ENCODE measurements at regions not wholly inside any gene's neighbourhood (a gene's known extent, or its start where the extent isn't known, plus 50 kb on each side); places are given as distances from the start of the nearest gene placed in this dataset.
"Not testable (repeated sequence)": the region's sequence is repeated elsewhere in the genome, so short reads cannot be mapped to it uniquely, and the experiment has no call there.

DNA sequence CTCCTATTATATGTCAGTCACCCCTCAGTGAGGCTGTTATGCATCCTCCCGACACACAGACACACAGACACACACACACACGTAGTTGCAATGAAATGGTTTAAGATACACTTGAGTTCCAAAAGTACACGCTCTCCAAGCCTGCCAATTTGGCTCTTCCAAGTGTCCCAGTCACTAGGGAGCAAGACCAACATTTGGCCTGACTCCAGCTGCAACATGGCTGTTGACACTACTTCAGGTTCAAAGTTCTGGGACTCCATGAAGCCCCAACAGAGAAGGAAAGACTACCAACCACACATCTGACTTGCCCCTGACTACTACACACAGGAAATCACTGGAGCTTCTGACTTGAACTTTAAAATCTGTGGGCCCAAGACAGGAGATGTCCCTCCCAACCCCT lies 128.1 kb upstream of the KCNJ18 start:
- ATAC-seq: no peak
- H3K9ac ChIP-seq (ENCODE audit: control insufficient read depth, insufficient read depth, low read length): no peak overlapping the region
- TF ChIP-seq, protein P1, sequence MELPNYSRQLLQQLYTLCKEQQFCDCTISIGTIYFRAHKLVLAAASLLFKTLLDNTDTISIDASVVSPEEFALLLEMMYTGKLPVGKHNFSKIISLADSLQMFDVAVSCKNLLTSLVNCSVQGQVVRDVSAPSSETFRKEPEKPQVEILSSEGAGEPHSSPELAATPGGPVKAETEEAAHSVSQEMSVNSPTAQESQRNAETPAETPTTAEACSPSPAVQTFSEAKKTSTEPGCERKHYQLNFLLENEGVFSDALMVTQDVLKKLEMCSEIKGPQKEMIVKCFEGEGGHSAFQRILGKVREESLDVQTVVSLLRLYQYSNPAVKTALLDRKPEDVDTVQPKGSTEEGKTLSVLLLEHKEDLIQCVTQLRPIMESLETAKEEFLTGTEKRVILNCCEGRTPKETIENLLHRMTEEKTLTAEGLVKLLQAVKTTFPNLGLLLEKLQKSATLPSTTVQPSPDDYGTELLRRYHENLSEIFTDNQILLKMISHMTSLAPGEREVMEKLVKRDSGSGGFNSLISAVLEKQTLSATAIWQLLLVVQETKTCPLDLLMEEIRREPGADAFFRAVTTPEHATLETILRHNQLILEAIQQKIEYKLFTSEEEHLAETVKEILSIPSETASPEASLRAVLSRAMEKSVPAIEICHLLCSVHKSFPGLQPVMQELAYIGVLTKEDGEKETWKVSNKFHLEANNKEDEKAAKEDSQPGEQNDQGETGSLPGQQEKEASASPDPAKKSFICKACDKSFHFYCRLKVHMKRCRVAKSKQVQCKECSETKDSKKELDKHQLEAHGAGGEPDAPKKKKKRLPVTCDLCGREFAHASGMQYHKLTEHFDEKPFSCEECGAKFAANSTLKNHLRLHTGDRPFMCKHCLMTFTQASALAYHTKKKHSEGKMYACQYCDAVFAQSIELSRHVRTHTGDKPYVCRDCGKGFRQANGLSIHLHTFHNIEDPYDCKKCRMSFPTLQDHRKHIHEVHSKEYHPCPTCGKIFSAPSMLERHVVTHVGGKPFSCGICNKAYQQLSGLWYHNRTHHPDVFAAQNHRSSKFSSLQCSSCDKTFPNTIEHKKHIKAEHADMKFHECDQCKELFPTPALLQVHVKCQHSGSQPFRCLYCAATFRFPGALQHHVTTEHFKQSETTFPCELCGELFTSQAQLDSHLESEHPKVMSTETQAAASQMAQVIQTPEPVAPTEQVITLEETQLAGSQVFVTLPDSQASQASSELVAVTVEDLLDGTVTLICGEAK (IDR thresholded peaks at IDR 0.05; ENCODE audit: borderline replicate concordance): no peak
- CTCF ChIA-PET: no interaction called here
- H2AFZ ChIP-seq (ENCODE audit: control insufficient read depth, low read depth, low read length): no peak overlapping the region
- DNase-seq (ENCODE audit: low read depth, low spot score): no peak
- no peak overlapping the region for H3K27ac ChIP-seq (ENCODE audit: control insufficient read depth, insufficient read depth)
- POLR2A ChIA-PET: no interaction called here
- SMC1A ChIA-PET (ENCODE audit: uncharacterized antibody, unreplicated experiment): no interaction called here
- RAD21 ChIA-PET (ENCODE audit: unreplicated experiment): no interaction called here
- no peak overlapping the region for H3K4me3 ChIP-seq
- H3K36me3 ChIP-seq (ENCODE audit: control insufficient read depth in 2 of 2, insufficient read depth in 2 of 2, low read length in 1 of 2): no peaks in the 10 kb centered on the region
- H4K20me1 ChIP-seq (ENCODE audit: control insufficient read depth, insufficient read depth): no peaks in the 10 kb centered on the region
- no peak for FAIRE-seq
- no TSS peak for BruUV-seq (replicated peaks)
- no peaks in the 10 kb centered on the region for H3K27me3 ChIP-seq (replicated peaks in 1 of 2; ENCODE audit: control insufficient read depth in 2 of 2, insufficient read depth in 2 of 2, low read length in 1 of 2)
- no peak overlapping the region for H3K4me2 ChIP-seq (ENCODE audit: control insufficient read depth, insufficient read depth)
- no peaks in the 10 kb centered on the region for H3K9me3 ChIP-seq (replicated peaks; ENCODE audit: control insufficient read depth, insufficient read depth, low read length)
- H3K79me2 ChIP-seq (ENCODE audit: control insufficient read depth, insufficient read depth, low read length): no peaks in the 10 kb centered on the region
- H3K4me1 ChIP-seq (ENCODE audit: control insufficient read depth, insufficient read depth, low read length): no peaks in the 10 kb centered on the region
- in situ Hi-C loops (cut with MboI): no loop called here
- intact Hi-C loops (cut with micrococcal nuclease; ENCODE audit: unreplicated experiment): no loop called here
- WGBS (ENCODE audit: insufficient coverage, insufficient replicate concordance, low lambda C conversion rate, missing lambda C conversion rate): 0% methylated on average over 3 of the region's 3 CpGs

DNA sequence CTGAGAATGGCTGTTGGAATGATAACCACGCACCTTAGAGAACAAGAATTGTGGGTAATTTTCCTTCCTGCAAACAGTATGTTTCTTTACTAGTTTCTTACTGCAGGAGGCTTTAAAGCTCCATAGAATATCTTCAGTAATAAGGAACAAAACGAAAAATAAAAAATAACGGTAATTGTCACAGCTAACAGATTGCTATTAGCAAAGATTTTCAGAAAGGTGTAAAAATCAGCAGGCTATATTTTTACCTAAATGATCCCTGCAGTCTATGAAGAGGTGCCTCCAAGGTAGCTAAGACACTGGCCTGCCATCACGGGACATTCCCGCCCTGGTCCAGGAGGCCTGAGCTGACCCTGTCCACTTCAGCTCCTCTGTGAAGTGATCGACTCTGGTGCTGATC lies 127.6 kb upstream of the KCNJ18 start:
- H3K27ac ChIP-seq (ENCODE audit: control insufficient read depth, insufficient read depth); H3K4me3 ChIP-seq; H3K4me1 ChIP-seq (ENCODE audit: control insufficient read depth, insufficient read depth, low read length); SMC1A ChIA-PET (ENCODE audit: uncharacterized antibody, unreplicated experiment); DNase-seq (ENCODE audit: low read depth, low spot score); ATAC-seq; CTCF ChIA-PET; POLR2A ChIA-PET; H2AFZ ChIP-seq (ENCODE audit: control insufficient read depth, low read depth, low read length); RAD21 ChIA-PET (ENCODE audit: unreplicated experiment); intact Hi-C loops (cut with micrococcal nuclease; ENCODE audit: unreplicated experiment); H3K79me2 ChIP-seq (ENCODE audit: control insufficient read depth, insufficient read depth, low read length); BruUV-seq (replicated peaks); FAIRE-seq; H3K9ac ChIP-seq (ENCODE audit: control insufficient read depth, insufficient read depth, low read length); in situ Hi-C loops (cut with MboI); H3K9me3 ChIP-seq (replicated peaks; ENCODE audit: control insufficient read depth, insufficient read depth, low read length); H3K27me3 ChIP-seq (replicated peaks in 1 of 2; ENCODE audit: control insufficient read depth in 2 of 2, insufficient read depth in 2 of 2, low read length in 1 of 2); H4K20me1 ChIP-seq (ENCODE audit: control insufficient read depth, insufficient read depth); H3K4me2 ChIP-seq (ENCODE audit: control insufficient read depth, insufficient read depth); H3K36me3 ChIP-seq (ENCODE audit: control insufficient read depth in 2 of 2, insufficient read depth in 2 of 2, low read length in 1 of 2): not testable (repeated sequence)
- 37% methylated on average over 6 of the region's 6 CpGs for WGBS (ENCODE audit: insufficient coverage, insufficient replicate concordance, low lambda C conversion rate, missing lambda C conversion rate)

DNA sequence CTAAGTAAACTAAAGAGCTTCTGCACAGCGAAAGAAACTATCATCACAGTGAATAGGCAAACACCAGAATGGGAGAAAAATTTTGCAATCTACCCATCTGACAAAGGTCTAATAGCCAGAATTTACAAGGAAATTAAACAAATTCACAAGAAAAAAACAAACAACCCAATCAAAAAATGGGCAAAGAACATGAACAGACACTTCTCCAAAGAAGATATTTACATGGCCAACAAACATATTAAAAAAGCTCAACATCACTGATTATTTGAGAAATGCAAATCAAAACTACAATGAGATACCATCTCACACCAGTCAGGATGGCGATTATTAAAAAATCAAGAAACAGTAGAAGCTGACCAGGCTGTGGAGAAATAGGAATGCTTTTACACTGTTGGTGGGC lies 121.9 kb upstream of the KCNJ18 start:
- SMC1A ChIA-PET (ENCODE audit: uncharacterized antibody, unreplicated experiment); H3K79me2 ChIP-seq (ENCODE audit: control insufficient read depth, insufficient read depth, low read length); BruUV-seq (replicated peaks); H3K27me3 ChIP-seq (replicated peaks in 1 of 2; ENCODE audit: control insufficient read depth in 2 of 2, insufficient read depth in 2 of 2, low read length in 1 of 2); H4K20me1 ChIP-seq (ENCODE audit: control insufficient read depth, insufficient read depth); in situ Hi-C loops (cut with MboI); DNase-seq (ENCODE audit: low read depth, low spot score); RAD21 ChIA-PET (ENCODE audit: unreplicated experiment); POLR2A ChIA-PET; intact Hi-C loops (cut with micrococcal nuclease; ENCODE audit: unreplicated experiment); H3K9ac ChIP-seq (ENCODE audit: control insufficient read depth, insufficient read depth, low read length); H3K4me3 ChIP-seq; H3K27ac ChIP-seq (ENCODE audit: control insufficient read depth, insufficient read depth); CTCF ChIA-PET; H3K9me3 ChIP-seq (replicated peaks; ENCODE audit: control insufficient read depth, insufficient read depth, low read length); H3K4me2 ChIP-seq (ENCODE audit: control insufficient read depth, insufficient read depth); ATAC-seq; FAIRE-seq; H2AFZ ChIP-seq (ENCODE audit: control insufficient read depth, low read depth, low read length); H3K36me3 ChIP-seq (ENCODE audit: control insufficient read depth in 2 of 2, insufficient read depth in 2 of 2, low read length in 1 of 2); H3K4me1 ChIP-seq (ENCODE audit: control insufficient read depth, insufficient read depth, low read length): not testable (repeated sequence)
- 0% methylated on average over 2 of the region's 2 CpGs for WGBS (ENCODE audit: insufficient coverage, insufficient replicate concordance, low lambda C conversion rate, missing lambda C conversion rate)
